MCF 10A (cell line): ENCODE measurements at regions not wholly inside any gene's neighbourhood (a gene's known extent, or its start where the extent isn't known, plus 50 kb on each side); places are given as distances from the start of the nearest gene placed in this dataset.
A peak's percentile ranks its signal among the peaks of the same experiment; 100 is the strongest.

ENCODE experiments used
- BruUV-seq: library from RNA; stranded (reverse); fragments of 400-500 nt; replicated peaks from 2 replicates; lab custom pipeline; 2021; lab: Mats Ljungman, UMichigan
- CTCF ChIA-PET: fragments of 300-600 bp; sonication (Branson Sonifier 250); formaldehyde crosslinking; extraction: SDS; loops from one replicate; lab custom pipeline; 2021; ENCODE audit warnings: antibody characterized with exemption, inconsistent platforms; lab: Yijun Ruan, JAX
- POLR2A ChIA-PET: fragments of 300-600, 350-650 bp; sonication (Branson Sonifier 250); formaldehyde crosslinking; extraction: SDS; loops from one replicate; lab custom pipeline; 2020; ENCODE audit warnings: antibody characterized with exemption, inconsistent platforms; lab: Yijun Ruan, JAX
- DNase-seq: peaks from one replicate; pipeline ENCODE4 v3.0.0-alpha.2; 2018; ENCODE audit not compliant: unreplicated experiment
- H3K27ac Mint-ChIP-seq: one replicate; pipeline ENCODE4 v1.8.0; 2022; ENCODE audit warnings: mild to moderate bottlenecking, low read depth, mixed read lengths; ENCODE audit not compliant: unreplicated experiment
- H3K27me3 Mint-ChIP-seq: one replicate; pipeline ENCODE4 v1.8.0; 2022; ENCODE audit warnings: mixed read lengths; ENCODE audit not compliant: insufficient read depth, unreplicated experiment
- H3K36me3 Mint-ChIP-seq: one replicate; pipeline ENCODE4 v1.8.0; 2022; ENCODE audit warnings: mild to moderate bottlenecking, moderate library complexity, mixed read lengths; ENCODE audit not compliant: insufficient read depth, unreplicated experiment
- H3K4me1 Mint-ChIP-seq: one replicate; pipeline ENCODE4 v1.8.0; 2022; ENCODE audit warnings: mixed read lengths; ENCODE audit not compliant: insufficient read depth, unreplicated experiment
- H3K4me3 Mint-ChIP-seq: one replicate; pipeline ENCODE4 v1.8.0; 2022; ENCODE audit warnings: mild to moderate bottlenecking, moderate library complexity, mixed read lengths; ENCODE audit not compliant: unreplicated experiment
- H3K9me3 Mint-ChIP-seq: one replicate; pipeline ENCODE4 v1.8.0; 2022; ENCODE audit warnings: mixed read lengths; ENCODE audit not compliant: unreplicated experiment
- CTCF ChIP-seq: fragments of 200-600 bp; IDR thresholded peaks from one replicate; pipeline ENCODE4 v1.8.0; 2022; ENCODE audit warnings: antibody characterized with exemption, mild to moderate bottlenecking; ENCODE audit not compliant: unreplicated experiment
- intact Hi-C: fragments of 100-400 bp; cut with micrococcal nuclease; formaldehyde crosslinking; loops from 2 replicates; pipeline ENCODE4 v1.14.1; 2022

GRCh38 chr5:67695369-67695768 lies 498.8 kb upstream of the CD180 start:
- DNase-seq = no peak
- Mint-ChIP-seq H3K27me3 (no peaks in the 10 kb centered on the region), H3K27ac (no peak overlapping the region), H3K4me1 (peaks cover 6% of the 10 kb centered on the region), H3K36me3 (no peaks in the 10 kb centered on the region), H3K4me3 (no peak overlapping the region), H3K9me3 (no peaks in the 10 kb centered on the region)
- ChIA-PET POLR2A (no interaction called here), CTCF (no interaction called here)
- no TSS peak for BruUV-seq
- intact Hi-C loops = no loop called here
- TF ChIP-seq CTCF = no peak

GRCh38 chr5:67694810-67695191 lies 498.2 kb upstream of the CD180 start:
- ChIA-PET CTCF (no interaction called here), POLR2A (interaction anchor here (0.7 kb wide), 1 partner anchor 15 kb away, joined by 5 read pairs; no protein-coding TSS in a partner anchor)
- Mint-ChIP-seq H3K36me3 (no peaks in the 10 kb centered on the region), H3K27ac (no peak overlapping the region), H3K4me1 (peaks cover 6% of the 10 kb centered on the region), H3K9me3 (no peaks in the 10 kb centered on the region), H3K27me3 (no peaks in the 10 kb centered on the region), H3K4me3 (no peak overlapping the region)
- BruUV-seq = no TSS peak
- no peak for DNase-seq
- intact Hi-C loops = no loop called here
- no peak for TF ChIP-seq CTCF

- no peaks in the 10 kb centered on the region for H3K9me3 Mint-ChIP-seq
- no peaks in the 10 kb centered on the region for H3K36me3 Mint-ChIP-seq
- ChIA-PET CTCF (no interaction called here), POLR2A (interaction anchor here (0.6 to 0.7 kb wide), 2 partner anchors 14 to 16 kb away, joined by 3 to 5 read pairs; no protein-coding TSS in a partner anchor)
- H3K27ac Mint-ChIP-seq = no peak overlapping the region
- H3K4me1 Mint-ChIP-seq = peaks cover 6% of the 10 kb centered on the region
- no peaks in the 10 kb centered on the region for H3K27me3 Mint-ChIP-seq
- intact Hi-C loops = no loop called here
- TF ChIP-seq CTCF = no peak
- no peak overlapping the region for H3K4me3 Mint-ChIP-seq
- no TSS peak for BruUV-seq
- peak; percentile 1 for DNase-seq
Measured at GRCh38 chr5:67693956-67694809, 497.6 kb upstream of the CD180 start.

GRCh38 chr5:67686746-67687145 lies 490.1 kb upstream of the CD180 start:
- Mint-ChIP-seq H3K4me1 (no peaks in the 10 kb centered on the region), H3K27ac (no peak overlapping the region), H3K27me3 (no peaks in the 10 kb centered on the region), H3K36me3 (no peaks in the 10 kb centered on the region), H3K9me3 (peaks cover 27% of the 10 kb centered on the region), H3K4me3 (no peak overlapping the region)
- no peak for TF ChIP-seq CTCF
- ChIA-PET POLR2A (interaction anchor here (0.7 kb wide), 1 partner anchor 50 kb away, joined by 4 read pairs; no protein-coding TSS in a partner anchor), CTCF (no interaction called here)
- intact Hi-C loops = no loop called here
- no TSS peak for BruUV-seq
- DNase-seq = no peak
